ACHN (cell line): ENCODE measurements at regions not wholly inside any gene's neighbourhood (a gene's known extent, or its start where the extent isn't known, plus 50 kb on each side); places are given as distances from the start of the nearest gene placed in this dataset.
"Not testable (repeated sequence)": the region's sequence is repeated elsewhere in the genome, so short reads cannot be mapped to it uniquely, and the experiment has no call there.

ENCODE experiments used
- DNase-seq: peaks from one replicate; pipeline ENCODE4 v3.0.0-alpha.2; 2015
- in situ Hi-C: cut with HindIII; loops from 2 replicates; pipeline ENCODE4 v1.10.0; 2017; ENCODE audit warnings: low sequenced_read_pairs, low pct_ligation_motif_present, low pct_unique_long_range_greater_than_20kb

DNA sequence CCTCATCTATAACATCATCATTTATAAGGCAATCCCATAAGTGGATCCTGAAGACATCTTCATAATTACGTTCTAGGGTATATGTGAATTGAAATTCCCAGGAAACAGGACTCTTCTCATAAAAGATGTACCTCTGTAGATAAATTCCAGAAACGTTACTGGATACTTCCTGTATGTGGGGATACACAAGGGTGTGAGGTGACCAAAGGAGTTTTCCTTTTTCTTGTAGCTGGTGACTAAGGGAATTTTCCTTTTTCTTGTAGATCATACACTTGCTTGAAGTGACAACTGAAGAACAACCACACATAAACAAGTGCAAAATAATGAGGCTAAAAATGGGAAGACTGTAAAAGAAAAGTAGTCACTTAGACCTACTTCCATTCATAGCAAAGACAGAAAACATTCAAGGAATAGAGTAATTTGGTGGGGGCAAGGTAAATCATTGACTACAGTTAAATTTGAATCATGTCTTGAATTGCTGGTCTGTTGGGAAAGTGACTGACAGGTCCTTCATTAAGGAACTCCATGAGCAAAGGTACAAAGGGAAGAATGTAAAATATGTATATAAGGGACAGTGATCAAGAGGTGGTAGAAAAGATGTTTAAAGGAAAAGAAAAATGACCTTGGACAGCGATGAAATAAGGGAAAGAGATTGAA, 53.2 kb upstream of the UBE2E3 start:
- in situ Hi-C loops: no loop called here
- no peak for DNase-seq

DNA sequence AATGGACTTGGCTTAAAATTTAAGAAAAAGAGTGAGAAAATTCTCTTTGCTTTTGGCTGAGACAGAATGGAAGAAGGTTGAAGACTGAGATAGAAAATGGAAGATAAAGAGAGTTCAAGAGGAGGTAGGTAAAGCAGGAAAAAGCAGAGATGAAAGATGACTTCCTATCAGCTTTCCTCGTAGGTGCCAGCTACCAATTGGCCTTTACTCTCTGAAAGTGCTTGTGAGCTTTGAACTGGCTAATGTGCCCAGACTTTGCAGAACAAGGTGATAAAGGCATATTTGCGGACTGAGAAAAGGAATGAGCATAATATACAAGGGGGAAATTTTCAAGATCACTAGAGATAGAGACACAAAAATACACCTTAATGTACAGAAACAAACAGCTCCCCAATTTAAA, 54.7 kb upstream of the UBE2E3 start:
- in situ Hi-C loops: no loop called here
- no peak for DNase-seq

DNA sequence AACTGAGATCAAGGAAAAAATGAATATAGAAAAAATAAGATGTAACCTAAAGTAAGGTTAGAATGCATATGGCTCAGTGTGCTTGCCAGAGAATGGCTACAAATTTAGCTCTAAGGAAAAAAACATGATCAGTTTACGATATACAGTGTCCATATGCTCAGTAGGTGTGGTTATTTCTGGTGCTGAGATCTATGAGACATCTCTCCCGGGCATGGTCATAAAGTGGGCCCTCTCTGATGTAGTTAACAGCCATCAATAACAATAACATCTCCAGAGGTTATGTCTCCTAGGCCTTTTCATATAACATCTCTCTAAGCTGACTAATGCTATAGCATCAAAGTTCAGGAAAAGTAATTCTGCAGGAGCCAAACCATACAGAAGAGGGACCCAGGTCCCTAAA, 56.3 kb upstream of the UBE2E3 start:
- DNase-seq: no peak
- in situ Hi-C loops: no loop called here

DNA sequence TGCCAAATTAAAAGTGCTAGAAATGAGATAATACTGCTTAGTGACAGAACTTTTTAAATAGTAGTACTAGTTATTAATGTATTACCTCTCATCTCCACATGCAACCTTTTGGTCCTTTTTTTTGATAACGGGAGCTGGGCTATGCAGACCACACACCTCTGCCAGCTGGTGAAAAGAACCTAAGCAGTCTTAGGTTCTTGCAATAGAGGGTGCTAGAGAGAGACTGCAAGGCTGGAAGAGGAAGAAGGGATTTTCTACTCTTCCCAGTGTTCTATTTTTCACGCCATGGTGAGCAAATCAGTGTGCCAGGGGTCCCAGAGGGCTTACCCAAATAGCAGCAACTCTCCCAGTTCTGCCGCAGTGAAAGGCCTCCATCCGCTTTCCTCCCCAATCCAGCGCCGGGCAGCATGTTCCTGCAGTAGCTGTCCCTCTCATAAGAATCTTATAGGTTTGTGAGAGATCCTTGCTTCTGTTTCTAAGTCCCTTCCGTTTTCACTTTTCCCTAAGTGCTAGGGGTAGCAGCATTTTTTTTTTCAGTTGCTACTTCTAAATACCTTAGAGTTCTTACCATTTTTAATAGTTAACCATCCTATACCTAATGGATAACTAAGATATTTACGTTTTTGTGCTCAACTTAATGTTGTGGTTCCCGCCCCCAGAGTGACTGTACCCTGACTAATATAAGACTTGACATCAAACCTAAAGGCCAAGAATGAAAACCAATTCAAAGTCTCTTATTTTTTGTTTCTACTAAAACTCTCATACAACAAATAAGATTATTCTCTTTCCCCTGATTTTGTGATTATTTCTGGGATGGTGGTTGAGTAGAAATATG, 69.4 kb upstream of the UBE2E3 start:
- in situ Hi-C loops: no loop called here

DNA sequence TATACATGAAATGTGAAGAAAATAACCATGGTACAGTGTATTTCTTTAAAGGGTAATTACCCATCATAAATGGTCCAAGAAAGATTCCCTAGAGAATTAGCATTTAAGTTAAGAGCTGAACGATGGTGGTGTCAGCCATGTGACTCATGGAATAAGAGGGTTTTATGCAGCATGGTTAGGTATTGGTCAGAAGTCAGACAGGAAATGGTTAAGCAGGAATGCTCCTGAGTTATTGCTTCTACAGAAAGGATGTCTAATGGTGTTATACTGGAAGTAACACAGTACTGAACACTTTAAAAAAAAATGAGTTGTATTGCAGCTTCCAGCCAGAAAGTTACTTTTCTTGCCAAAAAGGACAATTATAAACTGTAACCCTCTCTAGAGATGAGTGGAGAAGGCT, 72.7 kb upstream of the UBE2E3 start:
- in situ Hi-C loops: no loop called here
- DNase-seq: peak; percentile 33

More for the DNA sequence above, 69.4 kb upstream of the UBE2E3 start:
- DNase-seq: no peak

DNA sequence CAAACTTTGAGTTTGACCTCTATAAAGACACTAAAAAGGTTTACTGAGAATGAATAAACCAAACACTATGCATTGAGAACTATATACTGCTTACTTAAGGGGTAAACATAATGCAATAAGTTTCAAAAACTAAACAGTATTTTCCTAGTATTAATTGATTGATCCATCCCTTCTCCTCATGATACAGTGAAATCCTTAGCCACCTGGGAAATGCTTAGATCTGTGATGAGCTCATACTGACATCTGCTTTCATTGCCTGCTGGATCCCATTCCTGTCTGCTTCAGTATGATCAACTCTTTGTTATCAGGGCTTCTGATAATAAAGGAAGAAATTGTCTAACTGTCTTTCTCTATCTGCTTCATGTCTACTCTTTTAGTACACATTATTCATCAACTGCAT, 74.9 kb upstream of the UBE2E3 start:
- in situ Hi-C loops: no loop called here
- DNase-seq: no peak

DNA sequence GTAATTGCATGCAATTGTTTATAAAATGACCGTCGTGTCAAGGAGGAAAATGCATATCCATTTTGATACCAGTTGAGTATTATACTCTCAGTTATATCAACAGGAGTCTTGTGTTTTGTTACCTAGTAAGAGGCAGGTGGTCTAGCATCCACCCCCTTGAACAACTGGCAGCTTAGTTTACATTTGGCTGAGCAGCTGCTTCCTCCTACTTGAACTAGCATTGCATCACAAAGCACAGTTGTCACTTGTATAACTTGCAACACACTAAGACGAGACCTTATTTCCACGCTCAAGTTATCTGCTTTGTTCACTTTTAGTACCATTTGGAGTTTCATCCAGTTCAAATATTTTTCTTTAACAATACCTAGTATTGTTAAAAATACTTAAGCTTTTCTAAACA, 75.4 kb upstream of the UBE2E3 start:
- DNase-seq: no peak
- in situ Hi-C loops: no loop called here

DNA sequence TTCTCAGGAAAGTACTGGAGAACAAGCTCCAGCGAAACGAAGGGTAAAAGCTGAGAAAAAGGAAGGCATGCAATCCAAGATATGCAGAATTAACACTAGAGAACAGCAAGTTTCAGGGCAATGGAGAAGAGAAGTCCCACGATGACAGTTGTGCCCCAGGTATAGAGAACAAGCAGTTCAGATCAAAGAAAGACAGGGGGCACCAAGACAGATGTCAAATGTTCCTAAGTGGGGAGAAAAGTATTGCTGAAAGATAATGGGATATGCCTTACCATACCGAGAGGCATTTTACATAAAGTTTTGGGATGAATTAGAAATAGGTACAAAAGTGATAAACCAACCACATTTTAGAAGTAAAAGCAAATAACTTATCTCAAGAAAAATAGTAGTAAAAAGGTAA, 79.1 kb upstream of the UBE2E3 start:
- in situ Hi-C loops: no loop called here

DNA sequence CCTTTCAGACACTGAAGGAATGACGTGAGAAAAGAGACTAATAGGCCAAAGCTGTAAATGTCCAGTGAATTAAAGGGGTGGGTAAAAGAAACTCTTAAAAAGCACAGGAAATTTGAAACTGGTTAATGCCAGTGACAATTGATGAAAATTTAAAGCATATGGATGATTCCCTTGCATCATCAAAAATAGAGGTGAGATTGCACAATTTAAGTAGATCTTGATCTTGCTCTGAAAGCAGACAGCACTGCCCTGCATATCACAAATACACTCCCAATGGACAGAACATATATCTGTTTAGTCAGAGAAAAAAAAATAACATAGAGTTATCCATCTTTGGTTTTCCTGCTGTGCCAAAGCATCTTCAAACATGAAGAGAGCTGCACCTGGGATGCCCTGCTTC, 86.7 kb upstream of the UBE2E3 start:
- in situ Hi-C loops: no loop called here

More for the DNA sequence above, 79.1 kb upstream of the UBE2E3 start:
- no peak for DNase-seq

DNA sequence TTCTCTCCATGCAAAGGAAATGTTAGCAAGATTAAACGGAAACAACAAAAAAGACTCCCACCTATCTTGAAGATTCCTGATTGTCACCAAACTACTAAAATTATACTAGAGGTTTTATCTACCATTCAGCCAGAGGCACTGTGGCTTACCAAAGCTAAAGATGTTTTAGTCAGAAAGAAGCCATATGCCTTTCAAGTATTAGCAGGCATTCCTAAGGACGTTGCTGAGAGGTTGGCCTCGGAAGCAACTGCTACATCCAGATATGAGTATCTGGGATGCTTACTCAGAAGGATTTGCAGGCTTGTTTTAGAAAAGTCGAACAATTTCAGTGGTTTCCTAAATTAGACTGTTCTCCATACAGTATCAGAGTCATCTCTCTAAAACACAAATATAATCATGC, 88.3 kb upstream of the UBE2E3 start:
- in situ Hi-C loops: no loop called here
- DNase-seq: no peak

More for the DNA sequence above, 86.7 kb upstream of the UBE2E3 start:
- no peak for DNase-seq

DNA sequence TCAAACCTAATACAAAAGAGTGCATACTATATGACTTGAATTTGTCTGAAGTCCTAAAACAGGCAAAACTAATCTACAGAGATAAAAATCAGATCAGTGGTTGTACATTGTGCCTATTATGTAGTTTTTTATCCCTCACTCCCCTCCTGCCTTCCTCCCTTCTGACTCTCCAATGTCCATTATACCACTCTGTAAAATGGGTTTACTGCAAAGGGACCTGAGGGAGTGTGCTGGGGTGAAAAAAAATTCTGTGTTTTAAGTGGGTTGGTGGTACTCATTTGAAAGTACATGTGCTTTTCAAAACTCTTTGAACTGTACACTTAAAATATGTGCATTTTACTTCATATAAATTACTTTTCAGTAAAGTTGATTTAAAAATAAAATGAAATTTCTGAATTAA, 89.0 kb upstream of the UBE2E3 start:
- in situ Hi-C loops: no loop called here
- DNase-seq: no peak

DNA sequence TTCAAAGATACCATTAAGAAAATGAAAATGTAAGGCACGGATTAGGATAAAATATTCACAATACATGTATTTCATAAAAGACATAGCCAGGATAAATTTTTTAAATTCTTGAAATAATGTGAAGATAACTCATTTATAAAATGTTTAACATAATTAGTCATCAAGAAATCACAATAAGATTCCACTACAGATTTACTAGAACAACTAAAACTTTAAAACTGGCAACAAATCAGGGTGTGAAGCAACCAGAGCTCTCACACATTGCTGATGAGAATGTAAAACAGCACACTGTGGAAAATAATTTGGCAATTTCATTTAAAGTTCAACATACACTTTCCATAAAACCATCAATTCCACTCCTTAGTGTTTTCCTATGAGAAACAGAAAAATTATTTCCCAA, 89.6 kb upstream of the UBE2E3 start:
- in situ Hi-C loops: no loop called here

DNA sequence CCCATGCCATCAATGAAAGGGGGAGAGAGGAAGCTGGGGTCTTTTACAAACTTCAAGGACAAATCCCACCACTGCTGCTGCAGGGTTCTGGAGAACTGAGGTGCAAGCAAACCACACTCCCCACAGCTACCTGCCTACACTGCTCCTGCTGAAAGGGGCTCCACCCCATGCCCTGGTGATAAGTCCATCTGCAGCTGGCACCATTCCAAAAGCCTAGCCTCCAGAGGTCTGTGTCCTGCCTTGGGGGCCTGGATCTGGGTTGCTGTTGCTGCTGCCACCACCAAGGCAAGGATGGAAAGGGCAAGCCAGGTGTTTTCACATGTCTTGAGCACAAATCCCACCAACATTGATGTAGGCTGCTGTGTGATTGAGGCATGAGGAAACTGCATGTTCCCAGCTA, 97.4 kb upstream of the UBE2E3 start:
- in situ Hi-C loops: no loop called here
- no peak for DNase-seq

More for the DNA sequence above, 89.6 kb upstream of the UBE2E3 start:
- DNase-seq: no peak

DNA sequence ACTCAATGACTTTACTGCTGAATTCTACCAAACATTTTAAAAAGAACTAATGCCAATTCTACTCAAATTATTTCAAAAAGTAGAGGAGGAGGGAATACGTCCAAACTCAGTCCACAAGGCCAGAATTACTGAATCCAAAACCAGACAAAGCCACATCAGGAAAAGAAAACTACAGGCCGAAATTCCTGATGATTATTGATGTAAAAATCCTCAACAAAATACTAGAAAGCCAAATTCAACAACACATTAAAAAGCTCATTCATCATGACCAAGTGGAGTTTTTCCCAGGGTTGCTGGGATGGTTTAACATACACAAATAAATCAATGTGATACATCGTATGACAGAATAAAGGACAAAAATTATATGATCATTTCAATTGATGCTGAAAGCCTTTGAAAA, 103.9 kb upstream of the UBE2E3 start:
- DNase-seq: no peak
- in situ Hi-C loops: no loop called here

DNA sequence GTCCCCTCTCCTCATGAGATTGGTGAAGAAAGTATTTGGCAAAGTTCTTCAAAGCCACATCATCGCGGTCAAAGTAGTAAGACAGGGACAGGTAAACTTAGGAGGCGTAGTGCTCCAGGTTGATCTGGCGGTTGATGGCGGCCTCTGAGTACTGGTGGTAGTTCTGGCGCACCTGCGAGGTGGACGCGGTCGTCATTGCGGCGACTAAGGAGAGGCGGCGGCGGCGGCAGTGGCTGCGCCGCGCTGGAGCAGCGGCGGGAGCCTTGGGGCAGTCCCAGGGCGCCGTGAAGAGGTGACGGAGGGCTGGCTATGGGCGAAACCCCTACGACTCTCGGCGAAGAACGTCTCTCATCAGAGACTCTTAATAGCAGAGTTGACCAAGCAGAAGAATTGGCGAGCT, 107.2 kb upstream of the UBE2E3 start:
- in situ Hi-C loops: no loop called here
- peak; percentile 4 for DNase-seq

DNA sequence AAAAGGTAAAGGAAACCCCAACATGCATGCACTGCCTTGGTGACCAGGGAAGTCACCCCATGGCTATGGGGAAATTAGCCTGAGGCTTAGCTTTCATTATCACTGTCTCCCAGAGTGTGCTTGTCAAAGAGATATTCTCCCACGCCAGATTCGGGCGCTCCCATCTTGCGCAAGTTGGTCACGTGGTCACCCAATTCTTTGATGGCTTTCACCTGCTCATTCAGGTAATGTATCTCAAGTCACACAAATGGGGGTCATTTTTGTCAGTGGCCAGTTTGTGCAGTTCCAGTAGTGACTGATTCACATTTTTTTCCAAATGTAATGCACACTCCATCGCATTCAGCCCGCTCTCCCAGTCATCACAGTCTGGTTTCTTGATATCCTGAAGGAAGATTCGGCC, 107.6 kb upstream of the UBE2E3 start:
- DNase-seq, in situ Hi-C loops: not testable (repeated sequence)

DNA sequence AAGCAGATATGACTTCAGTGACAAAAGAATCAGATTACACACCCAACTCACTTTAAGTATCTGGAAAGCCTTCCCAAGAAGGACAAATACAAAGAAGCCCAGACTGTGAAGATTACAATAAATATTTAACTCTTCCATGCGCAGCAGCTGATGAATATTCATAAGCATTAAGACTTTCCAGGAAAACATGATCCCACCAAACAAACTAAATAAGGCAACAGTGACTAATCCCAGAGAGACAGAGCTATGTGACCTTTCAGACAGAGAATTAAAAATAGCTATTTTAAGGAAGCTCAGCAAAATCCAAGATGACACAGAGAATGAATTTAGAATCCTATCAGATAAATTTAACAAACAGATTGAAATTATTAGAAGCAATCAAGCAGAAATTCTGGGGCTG, 108.2 kb upstream of the UBE2E3 start:
- in situ Hi-C loops: no loop called here
- DNase-seq: no peak

DNA sequence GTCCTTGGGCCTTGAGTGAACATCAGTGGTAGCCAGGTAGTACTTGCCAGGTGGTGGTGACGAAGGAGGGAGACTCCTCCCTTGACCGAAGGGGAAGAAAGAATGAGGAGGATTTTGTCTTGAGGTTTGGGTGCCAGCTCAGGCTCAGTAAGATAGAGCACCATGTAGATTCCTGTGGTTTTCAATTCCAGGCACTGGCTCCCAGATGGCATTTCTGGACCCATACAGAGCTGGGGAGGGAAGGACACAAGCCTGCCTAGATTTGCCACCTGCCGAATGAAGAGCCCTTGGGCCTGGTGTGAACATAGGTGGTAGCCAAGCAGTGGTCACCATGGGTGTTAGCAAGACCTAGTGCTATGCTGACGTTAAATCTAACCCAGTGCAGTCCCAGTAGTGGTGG, 108.8 kb upstream of the UBE2E3 start:
- in situ Hi-C loops: no loop called here

DNA sequence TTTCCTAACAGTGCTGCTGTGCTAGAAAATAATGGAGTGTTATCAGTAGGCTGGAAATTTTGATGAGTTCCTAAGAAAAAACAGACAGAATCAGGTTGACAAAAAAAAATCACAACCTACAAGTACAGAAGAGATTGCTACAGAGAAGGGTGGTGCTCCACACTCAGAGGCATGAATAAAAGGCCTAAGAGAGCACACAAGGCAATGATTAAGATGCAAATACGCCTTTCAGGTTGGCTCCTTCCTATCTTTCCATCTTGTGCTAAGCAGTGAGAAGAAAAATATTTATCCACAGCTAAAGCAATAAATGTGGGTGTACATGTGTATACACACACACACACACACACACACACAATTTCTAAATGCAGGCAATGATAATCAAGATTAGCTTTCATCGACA, 130.6 kb upstream of the UBE2E3 start:
- in situ Hi-C loops: no loop called here
- no peak for DNase-seq

More for the DNA sequence above, 108.8 kb upstream of the UBE2E3 start:
- DNase-seq: no peak

DNA sequence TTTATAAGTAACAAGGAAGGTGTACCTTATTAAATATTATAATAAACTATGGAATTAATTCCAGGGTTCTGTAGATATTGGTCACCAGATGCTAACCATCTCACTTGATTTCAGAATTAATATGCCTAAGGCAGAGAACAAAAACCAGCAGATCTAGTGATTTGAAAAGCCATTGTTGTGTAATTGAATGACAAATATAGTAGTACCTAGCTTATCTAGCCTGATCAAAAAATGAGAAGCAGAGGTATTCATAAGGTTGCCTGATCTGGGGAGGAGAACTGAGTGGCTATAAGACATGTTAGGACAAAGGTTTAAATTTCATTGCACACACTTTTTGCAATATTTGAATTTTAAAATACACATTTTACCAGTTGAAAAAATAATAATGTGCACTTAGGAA, 132.0 kb upstream of the UBE2E3 start:
- no peak for DNase-seq
- in situ Hi-C loops: no loop called here
